ENCODE measurements at regions not wholly inside any gene's neighbourhood (a gene's known extent, or its start where the extent isn't known, plus 50 kb on each side); places are given as distances from the start of the nearest gene placed in this dataset.

DNA sequence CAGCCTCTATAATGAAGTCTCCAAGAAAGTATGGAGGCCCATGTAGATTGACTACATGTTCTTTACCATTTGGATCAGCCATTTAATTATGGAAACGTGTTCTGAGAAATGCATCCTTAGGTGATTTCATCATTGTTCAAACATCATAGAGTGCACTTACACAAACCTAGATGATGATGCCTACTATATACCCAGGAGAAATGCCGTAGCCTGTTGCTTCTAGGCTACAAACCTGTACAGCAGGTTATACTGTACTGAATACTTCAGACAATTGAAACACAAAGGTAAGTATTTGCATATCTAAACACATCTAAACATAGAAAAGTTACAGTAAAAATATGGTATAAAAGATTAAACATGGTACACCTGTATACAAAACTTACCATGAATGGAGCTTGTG is 186.5 kb upstream of the FSTL5 start:
- 30 to 46% methylated on average over 2 of the region's 2 CpGs for WGBS, 2 donors
- no peak overlapping the region for H3K4me3 ChIP-seq (ENCODE audit: low read depth, poor library complexity, severe bottlenecking)
- intact Hi-C loops (cut with DNase I; ENCODE audit: low total_unique reads) = no loop called here
- TF ChIP-seq POLR2A (IDR thresholded peaks at IDR 0.05) = no peak
- TF ChIP-seq, protein P1, sequence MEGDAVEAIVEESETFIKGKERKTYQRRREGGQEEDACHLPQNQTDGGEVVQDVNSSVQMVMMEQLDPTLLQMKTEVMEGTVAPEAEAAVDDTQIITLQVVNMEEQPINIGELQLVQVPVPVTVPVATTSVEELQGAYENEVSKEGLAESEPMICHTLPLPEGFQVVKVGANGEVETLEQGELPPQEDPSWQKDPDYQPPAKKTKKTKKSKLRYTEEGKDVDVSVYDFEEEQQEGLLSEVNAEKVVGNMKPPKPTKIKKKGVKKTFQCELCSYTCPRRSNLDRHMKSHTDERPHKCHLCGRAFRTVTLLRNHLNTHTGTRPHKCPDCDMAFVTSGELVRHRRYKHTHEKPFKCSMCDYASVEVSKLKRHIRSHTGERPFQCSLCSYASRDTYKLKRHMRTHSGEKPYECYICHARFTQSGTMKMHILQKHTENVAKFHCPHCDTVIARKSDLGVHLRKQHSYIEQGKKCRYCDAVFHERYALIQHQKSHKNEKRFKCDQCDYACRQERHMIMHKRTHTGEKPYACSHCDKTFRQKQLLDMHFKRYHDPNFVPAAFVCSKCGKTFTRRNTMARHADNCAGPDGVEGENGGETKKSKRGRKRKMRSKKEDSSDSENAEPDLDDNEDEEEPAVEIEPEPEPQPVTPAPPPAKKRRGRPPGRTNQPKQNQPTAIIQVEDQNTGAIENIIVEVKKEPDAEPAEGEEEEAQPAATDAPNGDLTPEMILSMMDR (IDR thresholded peaks at IDR 0.05) = no peak
- no peak for DNase-seq (ENCODE audit: low spot score in 2 of 2)

- TF ChIP-seq, protein P1 (IDR thresholded peaks at IDR 0.05) = no peak
- TF ChIP-seq POLR2A (IDR thresholded peaks at IDR 0.05) = no peak
- WGBS, 2 donors = 89% methylated on average over 2 of the region's 2 CpGs
- no peak overlapping the region for H3K4me3 ChIP-seq (ENCODE audit: low read depth, poor library complexity, severe bottlenecking)
- intact Hi-C loops (cut with DNase I; ENCODE audit: low total_unique reads) = no loop called here
- no peak for DNase-seq (ENCODE audit: low spot score in 2 of 2)
Measured at GRCh38 chr4:162349395-162349794, 185.6 kb upstream of the FSTL5 start.

DNA sequence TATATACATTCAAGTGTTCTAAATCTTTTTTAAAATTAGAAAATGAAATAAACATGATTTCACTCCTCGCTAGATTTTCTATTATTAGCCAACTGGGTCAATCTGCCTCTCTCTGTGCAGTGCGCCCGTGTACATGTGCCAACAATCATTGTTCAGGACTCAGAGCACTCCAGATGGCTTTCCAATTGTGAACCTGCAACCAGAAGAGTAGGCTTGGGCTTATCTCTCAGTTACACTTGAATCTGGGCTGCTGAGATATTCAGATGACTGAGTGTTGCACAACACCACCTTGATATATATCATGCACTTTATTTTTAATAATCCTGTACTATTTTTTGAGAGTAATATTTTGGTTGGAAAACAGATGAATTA is 184.0 kb upstream of the FSTL5 start:
- intact Hi-C loops (cut with DNase I; ENCODE audit: low total_unique reads) = no loop called here
- 18 to 31% methylated on average over 3 of the region's 3 CpGs for WGBS, 2 donors
- no peak for TF ChIP-seq POLR2A (IDR thresholded peaks at IDR 0.05)
- TF ChIP-seq, protein P1 (IDR thresholded peaks at IDR 0.05) = no peak
- no peak for DNase-seq (ENCODE audit: low spot score in 2 of 2)
- H3K4me3 ChIP-seq (ENCODE audit: low read depth, poor library complexity, severe bottlenecking) = no peak overlapping the region

- no peak overlapping the region for H3K4me3 ChIP-seq (ENCODE audit: low read depth, poor library complexity, severe bottlenecking)
- intact Hi-C loops (cut with DNase I; ENCODE audit: low total_unique reads) = no loop called here
- TF ChIP-seq POLR2A (IDR thresholded peaks at IDR 0.05) = no peak
- TF ChIP-seq, protein P1 (IDR thresholded peaks at IDR 0.05) = no peak
- WGBS, 2 donors = 6 to 18% methylated on average over 2 of the region's 2 CpGs
- no peak for DNase-seq (ENCODE audit: low spot score in 2 of 2)
Measured at GRCh38 chr4:162347156-162347841, 183.5 kb upstream of the FSTL5 start.

DNA sequence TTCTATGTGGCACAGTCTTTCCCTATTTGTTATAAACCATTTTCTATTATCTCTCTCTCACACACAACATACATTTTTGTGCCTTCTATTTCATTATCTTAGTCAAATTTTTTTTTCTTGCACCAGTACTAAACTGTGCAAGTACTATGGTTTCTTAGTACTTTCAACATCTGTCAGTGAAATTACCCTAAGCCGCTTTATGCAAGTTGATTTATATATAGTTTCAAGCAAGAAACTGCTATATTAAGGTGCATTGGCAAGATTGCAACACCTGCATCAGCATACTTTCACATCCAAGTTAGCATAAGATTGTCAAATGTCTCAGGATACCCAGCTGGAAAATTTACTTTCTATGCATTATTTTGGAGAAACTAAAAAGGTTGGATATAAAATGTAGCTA is 180.2 kb upstream of the FSTL5 start:
- no peak overlapping the region for H3K4me3 ChIP-seq (ENCODE audit: low read depth, poor library complexity, severe bottlenecking)
- intact Hi-C loops (cut with DNase I; ENCODE audit: low total_unique reads) = no loop called here
- no peak for TF ChIP-seq POLR2A (IDR thresholded peaks at IDR 0.05)
- TF ChIP-seq, protein P1 (IDR thresholded peaks at IDR 0.05) = no peak
- 26 to 37% methylated on average over 1 of the region's 1 CpG for WGBS, 2 donors
- no peak for DNase-seq (ENCODE audit: low spot score in 2 of 2)

GRCh38 chr4:162341533-162341932 is 177.7 kb upstream of the FSTL5 start:
- DNase-seq (ENCODE audit: low spot score in 2 of 2) = no peak
- no peak overlapping the region for H3K4me3 ChIP-seq (ENCODE audit: low read depth, poor library complexity, severe bottlenecking)
- intact Hi-C loops (cut with DNase I; ENCODE audit: low total_unique reads) = no loop called here
- 49 to 55% methylated on average over 2 of the region's 2 CpGs for whole genome bisulfite sequencing, 2 donors
- TF ChIP-seq POLR2A (IDR thresholded peaks at IDR 0.05) = no peak
- TF ChIP-seq, protein P1 (IDR thresholded peaks at IDR 0.05) = no peak
